NCI-H2029 treated with DMSO at 0.1 percent for 48 hours (cell line): ENCODE measurements at regions not wholly inside any gene's neighbourhood (a gene's known extent, or its start where the extent isn't known, plus 50 kb on each side); places are given as distances from the start of the nearest gene placed in this dataset.
A peak's percentile ranks its signal among the peaks of the same experiment; 100 is the strongest.
"Not testable (repeated sequence)": the region's sequence is repeated elsewhere in the genome, so short reads cannot be mapped to it uniquely, and the experiment has no call there.

Experiments used
- DNase-seq: peaks from one replicate; lab custom pipeline; 2025; lab: John Stamatoyannopoulos, UW

GRCh38 chr11:46223252-46223513 is 54.3 kb upstream of the CREB3L1 start:
- no peak for DNase-seq

- no peak for DNase-seq
Measured at GRCh38 chr11:46222490-46223251, 54.8 kb upstream of the CREB3L1 start.

- DNase-seq = no peak
Measured at GRCh38 chr11:46220313-46220712, 57.1 kb upstream of the CREB3L1 start.

- DNase-seq = no peak
Measured at GRCh38 chr11:46216765-46217089, 60.7 kb upstream of the CREB3L1 start.

GRCh38 chr11:46216019-46216764 is 61.3 kb upstream of the CREB3L1 start:
- DNase-seq = peak; percentile 14

GRCh38 chr11:46215208-46215931 is 62.1 kb upstream of the CREB3L1 start:
- DNase-seq = no peak

GRCh38 chr11:46212720-46213119 is 64.7 kb upstream of the CREB3L1 start:
- no peak for DNase-seq

GRCh38 chr11:46210856-46211255 is 66.6 kb upstream of the CREB3L1 start:
- DNase-seq = no peak

- no peak for DNase-seq
Measured at GRCh38 chr11:46210133-46210636, 67.3 kb upstream of the CREB3L1 start.

- not testable (repeated sequence) for DNase-seq
Measured at GRCh38 chr11:46209624-46210023, 67.8 kb upstream of the CREB3L1 start.

- DNase-seq = no peak
Measured at GRCh38 chr11:46208803-46209202, 68.7 kb upstream of the CREB3L1 start.

- no peak for DNase-seq
Measured at GRCh38 chr11:46207270-46207669, 70.2 kb upstream of the CREB3L1 start.

GRCh38 chr11:46204415-46204814 is 73.0 kb upstream of the CREB3L1 start:
- not testable (repeated sequence) for DNase-seq

- no peak for DNase-seq
Measured at GRCh38 chr11:46203746-46204145, 73.7 kb upstream of the CREB3L1 start.

GRCh38 chr11:46202696-46203391 is 74.6 kb upstream of the CREB3L1 start:
- DNase-seq = no peak

GRCh38 chr11:46202149-46202548 is 75.3 kb upstream of the CREB3L1 start:
- DNase-seq = no peak

GRCh38 chr11:46200537-46201281 is 76.8 kb upstream of the CREB3L1 start:
- DNase-seq = no peak

GRCh38 chr11:46198245-46199240 is 77.3 kb upstream of the PHF21A start:
- no peak for DNase-seq

- no peak for DNase-seq
Measured at GRCh38 chr11:46197421-46197820, 76.2 kb upstream of the PHF21A start.

- no peak for DNase-seq
Measured at GRCh38 chr11:46188017-46188416, 66.8 kb upstream of the PHF21A start.
